SK-N-SH (cell line): ENCODE measurements at regions not wholly inside any gene's neighbourhood (a gene's known extent, or its start where the extent isn't known, plus 50 kb on each side); places are given as distances from the start of the nearest gene placed in this dataset.

ENCODE experiments used
- CTCF ChIA-PET: fragments of 300-600, 350-600 bp; formaldehyde crosslinking; extraction: SDS; loops from one replicate; lab custom pipeline; 2021; lab: Yijun Ruan, JAX
- POLR2A ChIA-PET: fragments of 350-600 bp; sonication (Branson Sonifier 250); formaldehyde crosslinking; extraction: SDS; loops from one replicate; lab custom pipeline; 2020; ENCODE audit warnings: antibody characterized with exemption, inconsistent platforms; lab: Yijun Ruan, JAX
- DNase-seq: peaks from one replicate; pipeline ENCODE4 v3.0.0; 2012
- H2AFZ ChIP-seq: fragments of 200-600 bp; sonication (generic); 2 replicates; pipeline ENCODE4 v1.8.1; 2016; ENCODE audit warnings: antibody characterized with exemption, mild to moderate bottlenecking, low read depth
- H3F3A ChIP-seq: fragments of 200-600 bp; sonication (generic); replicated peaks from 2 replicates; pipeline ENCODE3; 2016; ENCODE audit warnings: antibody characterized with exemption, mild to moderate bottlenecking; ENCODE audit not compliant: insufficient read depth
- H3K27ac ChIP-seq, 2 experiments: fragments of 200-500 bp in 1 of 2; fragments of 200-600 bp in 1 of 2; sonication (Bioruptor generic) in 1 of 2; sonication (generic), shearing (Covaris generic) in 1 of 2; 2 replicates each; pipeline versions ENCODE4 v1.5.1 to v1.6.1; 2014 to 2016; ENCODE audit warnings: low read depth in 2 of 2, inconsistent platforms in 1 of 2, low read length in 1 of 2, mild to moderate bottlenecking in 1 of 2, mixed read lengths in 1 of 2
- H3K27me3 ChIP-seq: fragments of 200-600 bp; sonication (generic), shearing (Covaris generic); 2 replicates; pipeline ENCODE4 v1.6.1; 2016; ENCODE audit warnings: mixed run types; ENCODE audit not compliant: insufficient read depth
- H3K36me3 ChIP-seq, 2 experiments: fragments of 200-500 bp in 1 of 2; fragments of 200-600 bp in 1 of 2; sonication (Bioruptor generic) in 1 of 2; sonication (generic) in 1 of 2; replicated peaks in 1 of 2; 2 replicates each; pipeline versions ENCODE3 to v1.5.1; 2014 to 2016; ENCODE audit warnings: low read length in 1 of 2, mild to moderate bottlenecking in 1 of 2; ENCODE audit not compliant: insufficient read depth in 2 of 2, control insufficient read depth in 1 of 2
- H3K4me1 ChIP-seq, 2 experiments: fragments of 200-500 bp in 1 of 2; fragments of 200-600 bp in 1 of 2; sonication (Bioruptor generic) in 1 of 2; sonication (generic), shearing (Covaris generic) in 1 of 2; 2 replicates each; pipeline versions ENCODE4 v1.5.1 to v1.6.1; 2014 to 2016; ENCODE audit warnings: low read depth in 1 of 2, low read length in 1 of 2, mixed run types in 1 of 2; ENCODE audit not compliant: insufficient read depth in 2 of 2, control insufficient read depth in 1 of 2
- H3K4me2 ChIP-seq: fragments of 200-600 bp; sonication (generic), shearing (Covaris generic); 2 replicates; pipeline ENCODE4 v1.6.1; 2017; ENCODE audit warnings: mixed run types
- H3K4me3 ChIP-seq, 2 experiments: fragments of 200-500 bp in 1 of 2; fragments of 200-600 bp in 1 of 2; sonication (Bioruptor generic) in 1 of 2; sonication (generic), shearing (Covaris generic) in 1 of 2; 2 replicates each; pipeline versions ENCODE4 v1.5.1 to v1.8.1; 2014 to 2016; ENCODE audit warnings: low read depth in 2 of 2, inconsistent platforms in 1 of 2, low read length in 1 of 2, mild to moderate bottlenecking in 1 of 2, mixed read lengths in 1 of 2, moderate library complexity in 1 of 2
- H3K79me2 ChIP-seq: fragments of 200-600 bp; sonication (generic); 2 replicates; pipeline ENCODE4 v1.8.1; 2017; ENCODE audit warnings: mild to moderate bottlenecking; ENCODE audit not compliant: insufficient read depth
- H3K9ac ChIP-seq: fragments of 200-600 bp; sonication (generic); 2 replicates; pipeline ENCODE4 v1.6.1; 2017; ENCODE audit warnings: mixed run types
- H3K9me2 ChIP-seq: fragments of 200-600 bp; sonication (generic); 2 replicates; pipeline ENCODE4 v1.6.1; 2017; ENCODE audit warnings: mixed run types
- H3K9me3 ChIP-seq: fragments of 200-600 bp; sonication (generic); 2 replicates; pipeline ENCODE4 v1.6.1; 2017; ENCODE audit warnings: mixed run types, mild to moderate bottlenecking, moderate library complexity
- H4K20me1 ChIP-seq: fragments of 200-600 bp; sonication (generic); 2 replicates; pipeline ENCODE4 v1.6.1; 2017; ENCODE audit warnings: mild to moderate bottlenecking, mixed run types; ENCODE audit not compliant: insufficient read depth
- ELF1 ChIP-seq: IDR thresholded peaks from 2 replicates; pipeline ENCODE4 v1.4.0; 2012
- FOSL2 ChIP-seq: IDR thresholded peaks from 2 replicates; pipeline ENCODE4 v1.4.0; 2012; ENCODE audit warnings: low read depth, mild to moderate bottlenecking, moderate library complexity, borderline replicate concordance
- FOXM1 ChIP-seq: IDR thresholded peaks from 2 replicates; pipeline ENCODE4 v1.4.0; 2012; ENCODE audit warnings: low read depth, mild to moderate bottlenecking
- GABPA ChIP-seq: IDR thresholded peaks from 2 replicates; pipeline ENCODE4 v1.4.0; 2012; ENCODE audit warnings: low read depth, mild to moderate bottlenecking
- JUND ChIP-seq: IDR thresholded peaks from 2 replicates; pipeline ENCODE4 v1.4.0; 2012
- MEF2A ChIP-seq: IDR thresholded peaks from 2 replicates; pipeline ENCODE4 v1.4.0; 2012; ENCODE audit warnings: low read depth, borderline replicate concordance
- MXI1 ChIP-seq: IDR thresholded peaks from 2 replicates; pipeline ENCODE4 v1.6.1; 2012; ENCODE audit warnings: mild to moderate bottlenecking, low read depth, low read length, improper control_type of control experiment
- RAD21 ChIP-seq: IDR thresholded peaks from 2 replicates; pipeline ENCODE4 v1.6.1; 2012; ENCODE audit warnings: mild to moderate bottlenecking, low read length
- TAF1 ChIP-seq: IDR thresholded peaks from 2 replicates; pipeline ENCODE4 v1.6.1; 2012; ENCODE audit warnings: low read depth, mild to moderate bottlenecking, low read length, moderate library complexity, borderline replicate concordance
- WGBS: methylation state at CpG from one replicate; pipeline ENCODE4 v1.1.6; 2017; ENCODE audit warnings: low lambda C conversion rate; 5-methylcytosine and 5-hydroxymethylcytosine counted together
- TF ChIP-seq, protein P1 (sequence below): fragments of 150-350 bp; IDR thresholded peaks from 2 replicates; pipeline ENCODE4 v1.6.1; 2017; ENCODE audit warnings: antibody characterized with exemption, low read length, low read depth, borderline replicate concordance
- TF ChIP-seq, protein P2 (sequence below): fragments of 150-350 bp; IDR thresholded peaks from 2 replicates; pipeline ENCODE4 v1.6.1; 2016; ENCODE audit warnings: mild to moderate bottlenecking, low read depth, low read length
- TF ChIP-seq, protein P3 (sequence below): IDR thresholded peaks from 2 replicates; pipeline ENCODE4; 2012

DNA sequence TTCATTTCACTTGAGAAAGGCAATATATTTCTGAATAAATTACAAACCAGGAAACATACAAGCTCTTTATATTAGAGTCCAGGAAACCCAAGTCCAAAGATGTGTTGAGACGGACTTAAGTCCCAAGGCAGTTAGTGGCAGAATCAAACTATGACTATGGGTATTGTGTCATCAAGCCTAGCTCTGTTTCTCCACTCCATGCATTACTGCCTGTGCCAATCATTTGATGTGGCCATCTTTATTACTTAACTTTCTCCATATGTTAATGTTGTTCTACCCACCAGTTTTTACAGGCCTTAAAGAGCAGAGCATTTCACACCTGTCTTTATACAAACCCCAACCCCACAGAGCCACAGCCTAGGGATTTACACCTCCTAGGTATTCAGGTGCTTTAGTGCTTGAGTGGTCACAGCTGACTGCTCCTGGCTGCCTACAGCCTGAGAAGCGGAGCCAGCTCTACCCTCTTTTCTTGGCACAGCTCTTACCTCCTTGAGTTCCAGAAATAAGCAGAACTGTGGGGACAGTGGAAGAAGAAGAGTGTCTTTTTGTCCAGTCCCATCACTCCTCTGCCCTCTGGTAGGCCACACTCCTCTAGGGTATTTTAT, 92.1 kb downstream of the DTWD1 start:
- DNase-seq: no peak
- H3K9me3 ChIP-seq: no peaks in the 10 kb centered on the region
- CTCF ChIA-PET: no interaction called here
- H3K79me2 ChIP-seq: no peaks in the 10 kb centered on the region
- H3K9ac ChIP-seq: no peak overlapping the region
- no peaks in the 10 kb centered on the region for H3K9me2 ChIP-seq
- H4K20me1 ChIP-seq: no peaks in the 10 kb centered on the region
- H3K4me3 ChIP-seq: no peak overlapping the region
- no peak overlapping the region for H3K27ac ChIP-seq
- no peaks in the 10 kb centered on the region for H3F3A ChIP-seq
- no peaks in the 10 kb centered on the region for H3K4me1 ChIP-seq
- 60% methylated on average over 2 of the region's 2 CpGs for WGBS
- no peak overlapping the region for H2AFZ ChIP-seq
- no peak overlapping the region for H3K4me2 ChIP-seq
- TF ChIP-seq TAF1 (no peak), FOSL2 (no peak), JUND (no peak), GABPA (no peak), ELF1 (no peak), MEF2A (no peak), MXI1 (no peak), RAD21 (no peak)
- TF ChIP-seq, protein P1, sequence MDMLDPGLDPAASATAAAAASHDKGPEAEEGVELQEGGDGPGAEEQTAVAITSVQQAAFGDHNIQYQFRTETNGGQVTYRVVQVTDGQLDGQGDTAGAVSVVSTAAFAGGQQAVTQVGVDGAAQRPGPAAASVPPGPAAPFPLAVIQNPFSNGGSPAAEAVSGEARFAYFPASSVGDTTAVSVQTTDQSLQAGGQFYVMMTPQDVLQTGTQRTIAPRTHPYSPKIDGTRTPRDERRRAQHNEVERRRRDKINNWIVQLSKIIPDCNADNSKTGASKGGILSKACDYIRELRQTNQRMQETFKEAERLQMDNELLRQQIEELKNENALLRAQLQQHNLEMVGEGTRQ: no peak
- TF ChIP-seq, protein P2, sequence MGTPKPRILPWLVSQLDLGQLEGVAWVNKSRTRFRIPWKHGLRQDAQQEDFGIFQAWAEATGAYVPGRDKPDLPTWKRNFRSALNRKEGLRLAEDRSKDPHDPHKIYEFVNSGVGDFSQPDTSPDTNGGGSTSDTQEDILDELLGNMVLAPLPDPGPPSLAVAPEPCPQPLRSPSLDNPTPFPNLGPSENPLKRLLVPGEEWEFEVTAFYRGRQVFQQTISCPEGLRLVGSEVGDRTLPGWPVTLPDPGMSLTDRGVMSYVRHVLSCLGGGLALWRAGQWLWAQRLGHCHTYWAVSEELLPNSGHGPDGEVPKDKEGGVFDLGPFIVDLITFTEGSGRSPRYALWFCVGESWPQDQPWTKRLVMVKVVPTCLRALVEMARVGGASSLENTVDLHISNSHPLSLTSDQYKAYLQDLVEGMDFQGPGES: no peak
- TF ChIP-seq, protein P3, sequence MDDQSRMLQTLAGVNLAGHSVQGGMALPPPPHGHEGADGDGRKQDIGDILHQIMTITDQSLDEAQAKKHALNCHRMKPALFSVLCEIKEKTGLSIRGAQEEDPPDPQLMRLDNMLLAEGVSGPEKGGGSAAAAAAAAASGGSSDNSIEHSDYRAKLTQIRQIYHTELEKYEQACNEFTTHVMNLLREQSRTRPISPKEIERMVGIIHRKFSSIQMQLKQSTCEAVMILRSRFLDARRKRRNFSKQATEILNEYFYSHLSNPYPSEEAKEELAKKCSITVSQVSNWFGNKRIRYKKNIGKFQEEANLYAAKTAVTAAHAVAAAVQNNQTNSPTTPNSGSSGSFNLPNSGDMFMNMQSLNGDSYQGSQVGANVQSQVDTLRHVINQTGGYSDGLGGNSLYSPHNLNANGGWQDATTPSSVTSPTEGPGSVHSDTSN: no peak
- TF ChIP-seq, all 33 proteins: peak for 0
- POLR2A ChIA-PET: no interaction called here
- H3K36me3 ChIP-seq: no peaks in the 10 kb centered on the region
- no peaks in the 10 kb centered on the region for H3K27me3 ChIP-seq

DNA sequence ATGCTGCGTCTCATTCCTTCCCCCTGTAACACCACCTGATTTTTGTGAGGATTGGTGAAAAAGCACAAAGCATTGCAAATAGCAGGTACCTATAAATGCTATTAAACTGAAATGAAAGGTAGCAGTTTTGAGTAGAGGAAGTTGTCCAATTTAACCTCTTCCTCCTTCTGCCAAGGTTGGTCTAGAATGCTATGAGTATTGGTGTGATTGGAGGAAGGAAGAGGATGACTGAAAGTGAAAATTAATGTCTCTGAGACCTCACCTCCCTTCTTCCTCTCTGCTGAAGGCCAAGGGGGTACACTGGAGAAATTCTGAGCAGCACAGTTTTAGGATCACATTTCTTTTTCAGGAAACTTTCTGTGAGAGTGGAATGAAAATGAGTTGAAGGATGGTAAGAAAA, 94.4 kb downstream of the DTWD1 start:
- ChIA-PET CTCF (no interaction called here), POLR2A (no interaction called here)
- no peaks in the 10 kb centered on the region for H3K9me2 ChIP-seq
- no peak for TF ChIP-seq TAF1
- no peak for TF ChIP-seq MXI1
- TF ChIP-seq ELF1: no peak
- TF ChIP-seq FOXM1: no peak
- no peak for DNase-seq
- H3K9ac ChIP-seq: no peak overlapping the region
- H3K79me2 ChIP-seq: no peaks in the 10 kb centered on the region
- H2AFZ ChIP-seq: no peak overlapping the region
- H3K4me1 ChIP-seq: no peaks in the 10 kb centered on the region
- no peaks in the 10 kb centered on the region for H3K27me3 ChIP-seq
- no peak overlapping the region for H3K27ac ChIP-seq
- WGBS: 29% methylated on average over 1 of the region's 1 CpG
- no peaks in the 10 kb centered on the region for H3F3A ChIP-seq
- no peaks in the 10 kb centered on the region for H3K9me3 ChIP-seq
- no peaks in the 10 kb centered on the region for H3K36me3 ChIP-seq
- H3K4me2 ChIP-seq: no peak overlapping the region
- H4K20me1 ChIP-seq: no peaks in the 10 kb centered on the region
- H3K4me3 ChIP-seq: no peak overlapping the region
